ENCODE measurements at regions not wholly inside any gene's neighbourhood (a gene's known extent, or its start where the extent isn't known, plus 50 kb on each side); places are given as distances from the start of the nearest gene placed in this dataset.

DNA sequence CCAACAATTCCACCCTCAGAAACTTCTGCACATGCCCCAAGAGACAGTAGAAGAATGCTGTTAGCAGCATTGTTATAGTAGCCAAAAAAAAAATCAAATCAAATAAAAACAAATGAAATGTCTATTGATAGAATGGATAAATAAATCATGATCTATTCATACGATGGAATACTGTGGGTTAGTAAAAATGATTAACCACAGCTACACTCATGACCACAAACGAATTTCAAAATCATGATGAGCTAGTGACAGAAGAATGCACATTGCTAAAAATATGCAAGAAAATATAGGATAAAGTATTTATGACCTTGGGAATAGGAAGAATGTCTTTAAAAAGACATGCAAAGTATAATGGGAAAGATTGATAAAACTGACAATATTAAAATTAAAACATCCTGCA lies 57.5 kb upstream of the ACAN start:
- ChIA-PET POLR2A (no interaction called here), CTCF (interaction anchor here (1.0 kb wide), 1 partner anchor 9 kb away, joined by 3 read pairs; no protein-coding TSS in a partner anchor)
- Mint-ChIP-seq H3K27me3 (peaks cover 16% of the 10 kb centered on the region), H3K27ac (no peak overlapping the region), H3K4me1 (no peaks in the 10 kb centered on the region), H3K4me3 (no peak overlapping the region), H3K36me3 (ENCODE audit: low read depth) (no peaks in the 10 kb centered on the region), H3K9me3 (ENCODE audit: low read depth) (no peaks in the 10 kb centered on the region)
- DNase-seq (no peak), ATAC-seq (no peak)
- intact Hi-C loops (cut with DNase I, micrococcal nuclease), result no loop called here

DNA sequence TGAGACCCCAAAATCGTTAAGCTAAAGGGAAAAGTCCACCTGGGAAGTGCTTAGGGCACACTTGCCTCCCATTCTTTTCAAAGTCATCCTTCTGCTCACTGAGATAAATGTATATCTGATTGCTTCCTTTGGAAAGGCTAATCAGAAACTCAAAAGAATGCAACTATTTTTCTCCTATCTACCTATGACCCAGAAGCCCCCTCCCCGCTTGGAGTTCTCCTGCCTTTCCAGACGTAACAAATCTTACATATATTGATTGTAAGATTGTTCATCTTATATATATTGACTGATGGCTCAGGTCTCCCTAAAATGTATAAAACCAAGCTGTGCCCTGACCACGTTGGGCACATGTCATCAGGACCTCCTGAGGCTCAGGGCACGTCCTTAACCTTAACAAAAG lies 56.8 kb upstream of the ACAN start:
- no peaks in the 10 kb centered on the region for H3K36me3 Mint-ChIP-seq (ENCODE audit: low read depth)
- DNase-seq, result no peak
- H3K4me1 Mint-ChIP-seq, result no peaks in the 10 kb centered on the region
- no peak overlapping the region for H3K4me3 Mint-ChIP-seq
- CTCF ChIA-PET, result interaction anchor here (1.0 kb wide), 1 partner anchor 8 kb away, joined by 3 read pairs; no protein-coding TSS in a partner anchor
- no peak overlapping the region for H3K27ac Mint-ChIP-seq
- no peak for ATAC-seq
- H3K27me3 Mint-ChIP-seq, result peaks cover 16% of the 10 kb centered on the region
- H3K9me3 Mint-ChIP-seq (ENCODE audit: low read depth), result no peaks in the 10 kb centered on the region
- intact Hi-C loops (cut with DNase I, micrococcal nuclease), result no loop called here
- POLR2A ChIA-PET, result no interaction called here

DNA sequence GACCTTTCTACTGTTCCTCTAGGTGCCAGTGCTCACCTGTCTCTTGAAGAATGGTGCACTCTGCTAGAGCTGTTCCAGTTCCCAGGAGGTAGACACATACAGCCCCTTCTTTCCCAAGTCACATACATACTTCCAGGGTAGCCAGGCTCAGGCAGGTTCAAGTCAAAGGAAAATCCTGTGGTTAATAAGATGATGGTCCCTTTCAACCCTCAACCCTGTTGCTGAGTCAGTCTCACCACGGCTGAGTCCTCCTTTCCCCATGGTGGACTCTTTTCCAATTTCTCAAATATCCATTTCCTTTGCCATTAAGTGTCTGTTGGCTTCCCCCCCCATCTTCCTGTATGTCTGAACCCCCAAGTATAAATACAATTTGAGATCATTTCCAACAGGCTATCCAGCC lies 56.1 kb upstream of the ACAN start:
- DNase-seq (no peak), ATAC-seq (no peak)
- intact Hi-C loops (cut with DNase I, micrococcal nuclease), result no loop called here
- ChIA-PET CTCF (interaction anchor here (0.6 kb wide), 1 partner anchor 8 kb away, joined by 4 read pairs; no protein-coding TSS in a partner anchor), POLR2A (no interaction called here)
- H3K9me3 Mint-ChIP-seq (ENCODE audit: low read depth), result no peaks in the 10 kb centered on the region
- H3K4me1 Mint-ChIP-seq, result no peaks in the 10 kb centered on the region
- no peak overlapping the region for H3K27ac Mint-ChIP-seq
- no peak overlapping the region for H3K4me3 Mint-ChIP-seq
- H3K36me3 Mint-ChIP-seq (ENCODE audit: low read depth), result no peaks in the 10 kb centered on the region
- peaks cover 16% of the 10 kb centered on the region for H3K27me3 Mint-ChIP-seq

DNA sequence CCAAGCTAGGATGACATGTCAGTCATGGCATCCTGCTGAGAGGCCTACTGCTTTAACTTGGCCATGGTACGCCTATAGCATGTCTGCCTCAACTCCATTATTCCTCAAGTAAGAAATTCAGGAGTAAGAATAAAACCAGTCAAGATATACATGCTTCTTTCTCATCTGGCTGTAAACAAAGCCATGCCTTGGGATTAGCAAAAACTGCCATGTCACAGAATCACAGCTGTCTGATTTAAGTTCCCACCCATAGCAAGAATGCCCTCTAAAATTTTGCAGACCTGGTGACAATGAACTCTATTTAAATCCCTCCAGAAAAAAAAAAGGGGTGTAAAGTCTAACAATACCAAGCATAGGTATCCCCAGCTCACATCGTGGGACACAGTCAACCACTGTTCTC lies 55.6 kb upstream of the ACAN start:
- peaks cover 15% of the 10 kb centered on the region for H3K27me3 Mint-ChIP-seq
- POLR2A ChIA-PET, result interaction anchor here (0.7 kb wide), 1 partner anchor 12 kb away, joined by 3 read pairs; no protein-coding TSS in a partner anchor
- intact Hi-C loops (cut with DNase I, micrococcal nuclease), result no loop called here
- CTCF ChIA-PET, result interaction anchor here (0.6 kb wide), 1 partner anchor 9 kb away, joined by 4 read pairs; no protein-coding TSS in a partner anchor
- no peaks in the 10 kb centered on the region for H3K9me3 Mint-ChIP-seq (ENCODE audit: low read depth)
- no peaks in the 10 kb centered on the region for H3K36me3 Mint-ChIP-seq (ENCODE audit: low read depth)
- H3K27ac Mint-ChIP-seq, result no peak overlapping the region
- H3K4me1 Mint-ChIP-seq, result no peaks in the 10 kb centered on the region
- no peak overlapping the region for H3K4me3 Mint-ChIP-seq
- no peak for ATAC-seq
- no peak for DNase-seq

DNA sequence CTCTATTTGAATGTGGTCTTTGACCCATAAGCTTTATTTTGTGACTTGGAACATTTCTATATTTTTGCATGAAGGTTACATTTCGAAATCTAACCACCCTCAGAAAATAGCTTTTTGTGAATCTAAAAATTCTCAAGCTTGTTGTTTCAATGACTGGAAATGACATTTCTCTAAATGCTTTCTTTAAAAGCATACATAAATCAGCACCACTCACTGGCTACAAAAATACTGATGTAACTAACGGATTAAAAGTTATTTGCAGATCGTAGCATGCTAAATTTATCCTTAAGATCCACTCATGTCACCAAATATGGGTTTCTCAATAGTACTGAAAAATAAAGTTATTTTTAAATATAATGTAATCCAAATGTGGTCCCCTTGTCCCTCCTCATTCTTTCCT lies 55.2 kb upstream of the ACAN start:
- ChIA-PET POLR2A (interaction anchor here (0.7 kb wide), 1 partner anchor 11 kb away, joined by 3 read pairs; no protein-coding TSS in a partner anchor), CTCF (interaction anchor here (0.6 kb wide), 1 partner anchor 23 kb away, joined by 3 read pairs; no protein-coding TSS in a partner anchor)
- ATAC-seq (no peak), DNase-seq (no peak)
- Mint-ChIP-seq H3K36me3 (ENCODE audit: low read depth) (no peaks in the 10 kb centered on the region), H3K27ac (no peak overlapping the region), H3K9me3 (ENCODE audit: low read depth) (no peaks in the 10 kb centered on the region), H3K4me3 (no peak overlapping the region), H3K4me1 (no peaks in the 10 kb centered on the region), H3K27me3 (peaks cover 14% of the 10 kb centered on the region)
- intact Hi-C loops (cut with DNase I, micrococcal nuclease), result no loop called here

DNA sequence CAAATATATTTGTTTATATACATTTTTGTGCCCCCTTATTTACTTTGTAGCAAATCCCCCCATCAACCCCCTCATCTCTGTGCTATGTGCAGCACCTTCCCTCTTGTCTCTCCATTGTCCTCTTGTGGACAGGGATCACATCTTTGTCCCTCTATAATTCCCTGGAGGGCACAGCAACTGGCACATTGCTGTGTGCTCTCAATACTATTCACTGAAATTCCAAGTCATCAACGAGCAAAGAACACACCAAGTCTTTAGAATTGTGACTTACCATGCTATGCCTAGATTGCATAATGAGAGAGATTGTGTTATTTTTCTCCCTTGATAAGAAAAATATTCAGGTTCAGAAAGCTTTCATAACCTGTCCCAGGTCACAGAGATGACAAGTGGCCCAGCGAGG lies 54.6 kb upstream of the ACAN start:
- H3K27me3 Mint-ChIP-seq, result peaks cover 14% of the 10 kb centered on the region
- POLR2A ChIA-PET, result interaction anchor here (0.7 kb wide), 1 partner anchor 11 kb away, joined by 3 read pairs; no protein-coding TSS in a partner anchor
- H3K4me3 Mint-ChIP-seq, result no peak overlapping the region
- no peaks in the 10 kb centered on the region for H3K9me3 Mint-ChIP-seq (ENCODE audit: low read depth)
- ATAC-seq, result no peak
- CTCF ChIA-PET, result interaction anchor here (0.6 kb wide), 1 partner anchor 22 kb away, joined by 3 read pairs; no protein-coding TSS in a partner anchor
- no peak for DNase-seq
- H3K36me3 Mint-ChIP-seq (ENCODE audit: low read depth), result no peaks in the 10 kb centered on the region
- no peaks in the 10 kb centered on the region for H3K4me1 Mint-ChIP-seq
- intact Hi-C loops (cut with DNase I, micrococcal nuclease), result no loop called here
- H3K27ac Mint-ChIP-seq, result no peak overlapping the region

DNA sequence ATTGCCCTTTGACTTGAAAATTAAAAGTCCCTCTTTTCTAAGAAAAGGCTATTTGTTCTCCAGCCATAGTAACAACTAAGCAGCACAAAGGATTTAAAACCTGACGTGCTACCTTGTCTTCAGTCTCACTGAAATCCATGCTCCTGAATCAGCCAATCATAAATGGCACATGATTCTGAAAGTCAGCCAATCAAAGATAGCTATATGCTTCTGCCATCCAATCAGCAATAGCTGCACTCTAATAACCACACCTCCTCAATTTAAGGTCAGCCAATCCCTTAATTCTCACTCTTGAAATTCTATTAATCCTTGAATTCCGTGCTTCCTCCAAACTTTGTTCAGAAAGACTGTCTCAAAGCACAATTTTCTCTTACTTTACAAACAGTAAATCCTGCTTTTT lies 53.5 kb upstream of the ACAN start:
- CTCF ChIA-PET, result no interaction called here
- DNase-seq (no peak), ATAC-seq (no peak)
- no peaks in the 10 kb centered on the region for H3K4me1 Mint-ChIP-seq
- H3K9me3 Mint-ChIP-seq (ENCODE audit: low read depth), result no peaks in the 10 kb centered on the region
- peaks cover 11% of the 10 kb centered on the region for H3K27me3 Mint-ChIP-seq
- intact Hi-C loops (cut with DNase I, micrococcal nuclease), result no loop called here
- POLR2A ChIA-PET, result no interaction called here
- no peak overlapping the region for H3K27ac Mint-ChIP-seq
- no peak overlapping the region for H3K4me3 Mint-ChIP-seq
- H3K36me3 Mint-ChIP-seq (ENCODE audit: low read depth), result no peaks in the 10 kb centered on the region

DNA sequence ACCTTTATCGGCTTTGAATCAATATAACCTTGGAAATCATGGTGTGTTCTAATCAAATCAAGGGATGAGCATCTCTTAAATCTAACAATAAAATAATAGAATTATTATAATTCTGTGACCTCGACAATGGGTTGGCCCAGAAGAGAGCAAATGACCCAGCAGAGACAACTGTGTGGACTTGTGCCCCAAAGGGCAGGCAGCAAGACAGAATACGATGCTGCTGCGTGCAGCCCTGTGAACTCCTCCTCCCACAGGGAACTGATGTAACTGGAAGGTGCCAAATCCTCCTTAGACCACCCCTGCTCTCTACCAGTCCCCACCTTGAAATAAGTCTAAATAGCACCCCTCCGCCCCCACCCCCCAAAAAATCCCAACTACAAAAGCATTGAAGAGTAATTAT lies 50.7 kb upstream of the ACAN start:
- Mint-ChIP-seq H3K27ac (no peak overlapping the region), H3K9me3 (ENCODE audit: low read depth) (no peaks in the 10 kb centered on the region), H3K36me3 (ENCODE audit: low read depth) (no peaks in the 10 kb centered on the region), H3K4me1 (no peaks in the 10 kb centered on the region), H3K27me3 (peaks cover 8% of the 10 kb centered on the region), H3K4me3 (no peak overlapping the region)
- DNase-seq, result no peak
- ChIA-PET POLR2A (no interaction called here), CTCF (no interaction called here)
- no peak for ATAC-seq
- intact Hi-C loops (cut with DNase I, micrococcal nuclease), result no loop called here

DNA sequence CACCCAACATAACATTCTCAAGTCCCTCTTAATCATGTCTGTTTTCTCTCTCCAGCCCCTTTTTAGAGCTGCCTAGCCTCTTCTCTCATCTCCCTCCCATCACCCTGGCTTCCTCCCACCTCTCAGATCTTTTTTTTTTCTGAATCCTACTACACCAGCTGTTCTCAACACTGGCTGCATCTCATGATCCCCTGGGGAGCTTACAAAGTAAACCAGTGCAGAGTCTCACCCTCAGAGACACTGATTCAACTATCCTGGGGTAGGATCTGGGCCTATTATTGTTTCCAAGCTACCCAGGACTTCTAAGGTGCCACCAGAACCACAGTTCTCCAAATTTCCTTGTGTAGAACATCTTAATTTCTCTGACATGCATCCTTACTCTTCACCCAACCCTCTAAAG lies 50.3 kb upstream of the ACAN start:
- Mint-ChIP-seq H3K4me1 (no peaks in the 10 kb centered on the region), H3K9me3 (ENCODE audit: low read depth) (no peaks in the 10 kb centered on the region), H3K27me3 (peaks cover 8% of the 10 kb centered on the region), H3K4me3 (no peak overlapping the region), H3K27ac (no peak overlapping the region), H3K36me3 (ENCODE audit: low read depth) (no peaks in the 10 kb centered on the region)
- POLR2A ChIA-PET, result no interaction called here
- intact Hi-C loops (cut with DNase I, micrococcal nuclease), result no loop called here
- CTCF ChIA-PET, result interaction anchor here (0.6 kb wide), 1 partner anchor 205 kb away, joined by 4 read pairs; no protein-coding TSS in a partner anchor
- no peak for DNase-seq
- no peak for ATAC-seq

Data from activated CD4-positive, alpha-beta T cell treated with anti-CD3 and anti-CD28 coated beads for 36 hours (primary cell).